H1 (cell line): ENCODE measurements at regions not wholly inside any gene's neighbourhood (a gene's known extent, or its start where the extent isn't known, plus 50 kb on each side); places are given as distances from the start of the nearest gene placed in this dataset.

Experiments used
- CTCF ChIA-PET: fragments of 300-600 bp; sonication (Branson Sonifier 250); formaldehyde crosslinking; loops from one replicate; lab custom pipeline; 2021; ENCODE audit not compliant: partially characterized antibody; lab: Charles Lee
- POLR2A ChIA-PET: fragments of 300-600 bp; sonication (Branson Sonifier 250); formaldehyde crosslinking; loops from one replicate; lab custom pipeline; 2021; ENCODE audit warnings: inconsistent platforms; ENCODE audit not compliant: partially characterized antibody; lab: Charles Lee
- DNase-seq, 2 experiments: peaks; one replicate each; pipeline versions ENCODE4 v3.0.0 to v3.0.0-alpha.2; 2010 to 2022; ENCODE audit warnings: low spot score in 2 of 2, low read depth in 1 of 2, mixed read lengths in 1 of 2
- FAIRE-seq: peaks from 2 replicates; lab custom pipeline; 2011; peaks lifted over from hg19 to GRCh38; lab: Jason Lieb, UNC
- H2AFZ ChIP-seq: 2 replicates; pipeline ENCODE4 v1.8.1; 2012; ENCODE audit warnings: low read length, inconsistent platforms
- H2AK5ac ChIP-seq: 2 replicates; pipeline ENCODE4 v1.6.1; 2013; ENCODE audit warnings: low read depth, low read length
- H2BK120ac ChIP-seq: replicated peaks from 2 replicates; pipeline ENCODE3; 2013; ENCODE audit warnings: low read depth, low read length, inconsistent platforms
- H2BK12ac ChIP-seq: 2 replicates; pipeline ENCODE4 v1.6.1; 2013; ENCODE audit warnings: low read depth, low read length
- H2BK15ac ChIP-seq: 2 replicates; pipeline ENCODE4 v1.6.1; 2013; ENCODE audit warnings: low read length
- H2BK20ac ChIP-seq: 2 replicates; pipeline ENCODE4 v1.6.1; 2013; ENCODE audit warnings: low read length
- H2BK5ac ChIP-seq: 2 replicates; pipeline ENCODE4 v1.6.1; 2013; ENCODE audit warnings: low read depth, low read length
- H3K14ac ChIP-seq: 2 replicates; pipeline ENCODE4 v1.6.1; 2013; ENCODE audit warnings: inconsistent platforms; ENCODE audit not compliant: insufficient read length
- H3K18ac ChIP-seq: 2 replicates; pipeline ENCODE4 v1.6.1; 2013; ENCODE audit warnings: low read length; ENCODE audit errors: extremely low read depth
- H3K23ac ChIP-seq: 2 replicates; pipeline ENCODE4 v1.6.1; 2013; ENCODE audit warnings: inconsistent platforms; ENCODE audit not compliant: insufficient read length
- H3K23me2 ChIP-seq: 2 replicates; pipeline ENCODE4 v1.6.1; 2013; ENCODE audit warnings: low read depth, low read length
- H3K27ac ChIP-seq: 2 replicates; pipeline ENCODE4 v1.6.1; 2011; ENCODE audit warnings: low read depth, low read length, inconsistent platforms
- H3K27me3 ChIP-seq, 4 experiments: replicated peaks in 1 of 4; 1 replicate in 1 of 4; 2 replicates in 3 of 4; pipeline versions ENCODE4 v1.6.1 to v1.8.1; 2011 to 2013; ENCODE audit warnings: low read length in 3 of 4, mild to moderate bottlenecking in 3 of 4, inconsistent platforms in 2 of 4, mixed read lengths in 2 of 4, moderate library complexity in 1 of 4; ENCODE audit not compliant: control insufficient read depth in 3 of 4, insufficient read depth in 3 of 4; ENCODE audit errors: extremely low read depth in 1 of 4
- H3K36me3 ChIP-seq, 4 experiments: 2 replicates each; pipeline versions ENCODE4 v1.6.1 to v1.8.1; 2011 to 2013; ENCODE audit warnings: mild to moderate bottlenecking in 4 of 4, low read length in 3 of 4, moderate library complexity in 2 of 4, control low read depth in 1 of 4, inconsistent platforms in 1 of 4; ENCODE audit not compliant: insufficient read depth in 4 of 4, control insufficient read depth in 2 of 4
- H3K4ac ChIP-seq: replicated peaks from 2 replicates; pipeline ENCODE3; 2013; ENCODE audit warnings: low read length, low read depth, mixed read lengths, inconsistent platforms; ENCODE audit not compliant: insufficient read length
- H3K4me1 ChIP-seq, 4 experiments: replicated peaks in 1 of 4; 1 replicate in 1 of 4; 2 replicates in 3 of 4; pipeline versions ENCODE4 v1.6.1 to v1.8.1; 2011 to 2013; ENCODE audit warnings: low read length in 3 of 4, inconsistent platforms in 2 of 4, mixed read lengths in 1 of 4; ENCODE audit not compliant: insufficient read depth in 4 of 4, control insufficient read depth in 3 of 4
- H3K4me2 ChIP-seq, 2 experiments: 2 replicates each; pipeline versions ENCODE4 v1.6.1 to v1.8.1; 2011 to 2013; ENCODE audit warnings: low read depth in 2 of 2, low read length in 2 of 2, control low read depth in 1 of 2, inconsistent platforms in 1 of 2, mild to moderate bottlenecking in 1 of 2; ENCODE audit not compliant: insufficient read depth in 1 of 2
- H3K4me3 ChIP-seq, 4 experiments: fragments of 200-600, 300-600 bp in 1 of 4; sonication (generic), shearing (Covaris generic), sonication (Bioruptor Twin) in 1 of 4; 2 replicates each; pipeline versions ENCODE4 v1.5.1 to v1.8.1; 2011 to 2016; ENCODE audit warnings: low read length in 4 of 4, low read depth in 3 of 4, control low read depth in 2 of 4, inconsistent platforms in 2 of 4, mild to moderate bottlenecking in 2 of 4, mixed read lengths in 1 of 4, moderate library complexity in 1 of 4; ENCODE audit not compliant: insufficient read depth in 2 of 4; ENCODE audit errors: extremely low read depth in 1 of 4
- H3K56ac ChIP-seq: replicated peaks from 2 replicates; pipeline ENCODE3; 2013; ENCODE audit warnings: low read depth, mild to moderate bottlenecking, mixed read lengths, low read length, inconsistent platforms; ENCODE audit not compliant: insufficient read length
- H3K79me1 ChIP-seq: 2 replicates; pipeline ENCODE4 v1.6.1; 2013; ENCODE audit warnings: low read depth, low read length, control low read depth
- H3K79me2 ChIP-seq, 2 experiments: 2 replicates each; pipeline versions ENCODE4 v1.6.1 to v1.8.1; 2012 to 2013; ENCODE audit warnings: low read length in 2 of 2, mild to moderate bottlenecking in 2 of 2, inconsistent platforms in 1 of 2; ENCODE audit not compliant: insufficient read depth in 2 of 2, control insufficient read depth in 1 of 2
- H3K9ac ChIP-seq, 4 experiments: replicated peaks in 1 of 4; 1 replicate in 1 of 4; 2 replicates in 3 of 4; pipeline versions ENCODE4 v1.6.1 to v1.8.1; 2011 to 2013; ENCODE audit warnings: low read depth in 3 of 4, low read length in 3 of 4, control low read depth in 2 of 4, mild to moderate bottlenecking in 2 of 4, moderate library complexity in 2 of 4, inconsistent platforms in 1 of 4; ENCODE audit errors: extremely low read depth in 1 of 4
- H3K9me3 ChIP-seq, 2 experiments: 2 replicates each; pipeline versions ENCODE4 v1.6.1 to v1.8.1; 2012 to 2013; ENCODE audit warnings: mild to moderate bottlenecking in 2 of 2, moderate library complexity in 2 of 2, control low read depth in 1 of 2, inconsistent platforms in 1 of 2, low read depth in 1 of 2, low read length in 1 of 2, mixed read lengths in 1 of 2; ENCODE audit not compliant: insufficient read depth in 2 of 2
- H4K20me1 ChIP-seq, 2 experiments: replicated peaks in 1 of 2; 2 replicates each; pipeline versions ENCODE3 to v1.8.1; 2011 to 2013; ENCODE audit warnings: inconsistent platforms in 2 of 2, low read length in 2 of 2, mild to moderate bottlenecking in 1 of 2; ENCODE audit not compliant: insufficient read depth in 2 of 2, control insufficient read depth in 1 of 2
- H4K5ac ChIP-seq: 2 replicates; pipeline ENCODE4 v1.6.1; 2013; ENCODE audit warnings: low read length, low read depth, mixed read lengths, inconsistent platforms; ENCODE audit not compliant: insufficient read length
- H4K8ac ChIP-seq: 2 replicates; pipeline ENCODE4 v1.8.0; 2013; ENCODE audit warnings: mild to moderate bottlenecking, moderate library complexity, low read length, inconsistent platforms; ENCODE audit not compliant: insufficient read depth; ENCODE audit errors: extremely low read depth
- H4K91ac ChIP-seq: replicated peaks from 2 replicates; pipeline ENCODE3; 2013; ENCODE audit warnings: low read length, mixed read lengths, inconsistent platforms; ENCODE audit not compliant: insufficient read length
- BCL11A ChIP-seq, 2 experiments: IDR thresholded peaks; one replicate each; pipeline ENCODE4 v1.6.1; 2011; ENCODE audit warnings: low read depth in 2 of 2, low read length in 2 of 2, mild to moderate bottlenecking in 2 of 2
- CBX5 ChIP-seq: fragments of 300-800, 300-1000 bp; sonication (generic); IDR thresholded peaks from 2 replicates; pipeline ENCODE4 v1.7.1; 2016; ENCODE audit warnings: antibody characterized with exemption, low read length, low read depth
- CHD1 ChIP-seq: IDR thresholded peaks from 2 replicates; pipeline ENCODE4 v1.6.1; 2012; ENCODE audit warnings: low read depth, low read length, improper control_type of control experiment
- CHD2 ChIP-seq: IDR thresholded peaks from 2 replicates; pipeline ENCODE4 v1.6.1; 2012; ENCODE audit warnings: low read length, improper control_type of control experiment
- CTBP2 ChIP-seq: IDR thresholded peaks from 2 replicates; pipeline ENCODE4 v1.7.0; 2011; ENCODE audit warnings: borderline replicate concordance, mild to moderate bottlenecking, moderate library complexity, mixed read lengths, low read length; ENCODE audit not compliant: insufficient read depth, insufficient read length
- EP300 ChIP-seq, 2 experiments: IDR thresholded peaks; 1 replicate in 1 of 2; 2 replicates in 1 of 2; pipeline ENCODE4 v1.6.1; 2011 to 2012; ENCODE audit warnings: low read depth in 2 of 2, low read length in 2 of 2, mild to moderate bottlenecking in 2 of 2, borderline replicate concordance in 1 of 2, inconsistent platforms in 1 of 2, moderate library complexity in 1 of 2
- HDAC6 ChIP-seq: IDR thresholded peaks from one replicate; pipeline ENCODE4 v1.7.1; 2012; ENCODE audit warnings: low read depth, mild to moderate bottlenecking, inconsistent platforms, low read length, moderate library complexity
- KDM1A ChIP-seq: fragments of 200-600, 300-600 bp; sonication (generic); IDR thresholded peaks from 2 replicates; pipeline ENCODE4 v1.7.1; 2016; ENCODE audit warnings: mild to moderate bottlenecking, low read length, borderline replicate concordance
- MAX ChIP-seq: IDR thresholded peaks from 2 replicates; pipeline ENCODE4 v1.6.1; 2012; ENCODE audit warnings: inconsistent platforms
- NANOG ChIP-seq: IDR thresholded peaks from 2 replicates; pipeline ENCODE4 v1.6.1; 2011; ENCODE audit warnings: low read length, low read depth, mild to moderate bottlenecking, inconsistent platforms; ENCODE audit not compliant: insufficient read depth, poor library complexity, severe bottlenecking
- POU5F1 ChIP-seq: IDR thresholded peaks from 2 replicates; pipeline ENCODE4 v1.6.1; 2011; ENCODE audit warnings: low read depth, mild to moderate bottlenecking, low read length, moderate library complexity
- RNF2 ChIP-seq: fragments of 200-900, 300-1000 bp; sonication (generic); IDR thresholded peaks from 2 replicates; pipeline ENCODE4 v1.7.1; 2016; ENCODE audit warnings: borderline replicate concordance, low read depth, mild to moderate bottlenecking, antibody characterized with exemption, low read length; ENCODE audit not compliant: poor library complexity, severe bottlenecking; ENCODE audit errors: missing control alignments
- SRF ChIP-seq: IDR thresholded peaks from 2 replicates; pipeline ENCODE4 v1.6.1; 2011; ENCODE audit warnings: mild to moderate bottlenecking, low read depth, low read length, moderate library complexity
- TEAD4 ChIP-seq: IDR thresholded peaks from 2 replicates; pipeline ENCODE4 v1.6.1; 2012; ENCODE audit warnings: low read depth, low read length, inconsistent platforms, mixed read lengths
- WGBS, 2 experiments: shearing (Covaris generic) in 1 of 2; methylation state at CpG; one replicate each; pipeline versions ENCODE4 v1.1.6 to v1.1.7; 2013 to 2015; ENCODE audit warnings: low lambda C conversion rate in 2 of 2, mixed read lengths in 2 of 2, inconsistent platforms in 1 of 2, low coverage in 1 of 2, missing lambda C conversion rate in 1 of 2; ENCODE audit not compliant: insufficient replicate concordance in 2 of 2, insufficient coverage in 1 of 2, insufficient read length in 1 of 2; ENCODE audit errors: extremely low coverage in 1 of 2, missing lambda C conversion rate in 1 of 2; 5-methylcytosine and 5-hydroxymethylcytosine counted together

- Histone ChIP-seq H3K36me3 (no peaks in the 10 kb centered on the region), H3K14ac (no peak overlapping the region), H3K23me2 (no peaks in the 10 kb centered on the region), H2BK5ac (no peak overlapping the region), H3K79me2 (no peaks in the 10 kb centered on the region), H3K4ac (no peak overlapping the region), H3K23ac (no peak overlapping the region), H4K91ac (no peak overlapping the region), H4K5ac (no peak overlapping the region), H3K4me1 (no peaks in the 10 kb centered on the region), H4K8ac (no peak overlapping the region), H4K20me1 (no peaks in the 10 kb centered on the region), H3K9ac (no peak overlapping the region), H3K4me3 (no peak overlapping the region), H2BK15ac (no peak overlapping the region), H2BK12ac (no peak overlapping the region), H3K79me1 (no peaks in the 10 kb centered on the region), H3K4me2 (no peak overlapping the region), H3K27ac (no peak overlapping the region), H3K18ac (no peak overlapping the region), H2AK5ac (no peak overlapping the region), H2AFZ (no peak overlapping the region), H2BK120ac (no peak overlapping the region), H3K27me3 (no peaks in the 10 kb centered on the region), H2BK20ac (no peak overlapping the region), H3K9me3 (no peaks in the 10 kb centered on the region), H3K56ac (no peak overlapping the region)
- FAIRE-seq = no peak
- DNase-seq = no peak
- WGBS, 2 experiments = 91% methylated on average over 2 of the region's 2 CpGs; no CpG with 5 or more reads in 1 of the 2 experiments
- ChIA-PET CTCF (no interaction called here), POLR2A (no interaction called here)
- no peak for TF ChIP-seq RNF2
- TF ChIP-seq SRF = no peak
- TF ChIP-seq POU5F1 = no peak
- TF ChIP-seq KDM1A = no peak
- TF ChIP-seq CTBP2 = no peak
- no peak for TF ChIP-seq CBX5
- TF ChIP-seq CHD1 = no peak
- TF ChIP-seq HDAC6 = no peak
- TF ChIP-seq MAX = no peak
- no peak for TF ChIP-seq CHD2
- no peak for TF ChIP-seq NANOG
- no peak for TF ChIP-seq EP300 (IDR thresholded peaks at IDR 0.05; ENCODE audit: borderline replicate concordance in 1 of 2, low read depth in 2 of 2, low read length in 2 of 2)
- no peak for TF ChIP-seq TEAD4
- TF ChIP-seq BCL11A (IDR thresholded peaks at IDR 0.05; ENCODE audit: low read depth in 2 of 2, low read length in 2 of 2) = no peak
Observed at GRCh38 chr7:130818056-130818455, 84.0 kb upstream of the KLF14 start.
